ENCODE measurements at regions not wholly inside any gene's neighbourhood (a gene's known extent, or its start where the extent isn't known, plus 50 kb on each side); places are given as distances from the start of the nearest gene placed in this dataset.

GRCh38 chrX:22674932-22675331, 324.8 kb upstream of the DDX53 start:
- H3K9ac ChIP-seq (ENCODE audit: low read depth, low read length, poor library complexity), result no peak overlapping the region
- no peak overlapping the region for H3K4me2 ChIP-seq (ENCODE audit: insufficient read depth, low read length, poor library complexity, severe bottlenecking)
- no peaks in the 10 kb centered on the region for H3K27me3 ChIP-seq (ENCODE audit: control insufficient read depth in 3 of 3, insufficient read depth in 3 of 3, low read depth in 1 of 3, low read length in 3 of 3)
- H3K18ac ChIP-seq (ENCODE audit: low read length), result no peak overlapping the region
- H2BK5ac ChIP-seq (ENCODE audit: low read length), result no peak overlapping the region
- H2AK5ac ChIP-seq (ENCODE audit: low read depth, low read length), result no peak overlapping the region
- H3K4me3 ChIP-seq (ENCODE audit: low read length in 2 of 2), result no peak overlapping the region
- no peak overlapping the region for H4K8ac ChIP-seq (ENCODE audit: low read depth, low read length)
- no peaks in the 10 kb centered on the region for H3K36me3 ChIP-seq (replicated peaks in 1 of 2; ENCODE audit: control insufficient read depth in 2 of 2, insufficient read depth in 2 of 2, low read length in 2 of 2)
- no peak overlapping the region for H2BK12ac ChIP-seq (ENCODE audit: low read length)
- H2BK120ac ChIP-seq (ENCODE audit: low read depth, low read length), result no peak overlapping the region
- H2AFZ ChIP-seq (ENCODE audit: low read length), result no peak overlapping the region
- peaks cover 0 to 2% of the 10 kb centered on the region in 2 donors for H3K4me1 ChIP-seq (ENCODE audit: control insufficient read depth in 2 of 2, insufficient read depth in 1 of 2, low read depth in 1 of 2, low read length in 2 of 2)
- WGBS, 2 donors (ENCODE audit: extremely low coverage in 2 of 2, insufficient read length in 2 of 2, insufficient replicate concordance in 1 of 2), result no CpG with 5 or more reads among the region's 3 CpGs
- H3K27ac ChIP-seq (replicated peaks; ENCODE audit: low read length), result no peak overlapping the region
- no peak overlapping the region for H3K4ac ChIP-seq (ENCODE audit: low read length)
- H3K14ac ChIP-seq (ENCODE audit: low read length), result no peak overlapping the region
- H4K91ac ChIP-seq (ENCODE audit: low read depth, low read length, poor library complexity), result no peak overlapping the region
- H2BK15ac ChIP-seq (ENCODE audit: low read length), result no peak overlapping the region
- no peaks in the 10 kb centered on the region for H3K79me1 ChIP-seq (ENCODE audit: low read depth, low read length)
- no peaks in the 10 kb centered on the region for H3K9me3 ChIP-seq (replicated peaks in 1 of 2; ENCODE audit: control insufficient read depth in 2 of 2, insufficient read depth in 1 of 2, low read depth in 1 of 2, low read length in 2 of 2)
- no peak for DNase-seq (ENCODE audit: low spot score)
- no peak overlapping the region for H3K23ac ChIP-seq (ENCODE audit: low read depth, low read length, poor library complexity)

DNA sequence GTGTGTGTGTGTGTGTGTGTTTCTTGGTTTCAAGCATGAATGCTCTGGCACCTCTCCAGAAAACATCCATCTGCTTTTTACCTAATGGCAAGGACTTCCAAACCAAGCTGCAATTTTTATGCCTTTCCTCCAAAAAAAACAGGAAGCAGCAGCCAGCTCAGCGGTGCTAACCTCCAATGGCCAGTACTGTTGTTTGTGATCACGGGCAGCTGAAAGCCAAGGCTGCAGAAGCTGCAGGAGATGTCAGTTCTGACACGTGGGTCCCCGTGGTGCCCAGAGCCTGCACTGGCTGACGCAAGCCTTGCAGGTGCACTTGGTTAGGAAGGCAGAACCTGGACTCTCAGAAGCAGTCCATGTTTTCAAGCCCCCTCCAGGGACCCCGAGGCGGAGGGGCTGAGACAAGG, 313.6 kb upstream of the DDX53 start:
- WGBS, 2 donors (ENCODE audit: extremely low coverage in 2 of 2, insufficient read length in 2 of 2, insufficient replicate concordance in 1 of 2), result no CpG with 5 or more reads among the region's 7 CpGs
- H3K27me3 ChIP-seq (ENCODE audit: control insufficient read depth in 3 of 3, insufficient read depth in 3 of 3, low read depth in 1 of 3, low read length in 3 of 3), result no peaks in the 10 kb centered on the region

DNA sequence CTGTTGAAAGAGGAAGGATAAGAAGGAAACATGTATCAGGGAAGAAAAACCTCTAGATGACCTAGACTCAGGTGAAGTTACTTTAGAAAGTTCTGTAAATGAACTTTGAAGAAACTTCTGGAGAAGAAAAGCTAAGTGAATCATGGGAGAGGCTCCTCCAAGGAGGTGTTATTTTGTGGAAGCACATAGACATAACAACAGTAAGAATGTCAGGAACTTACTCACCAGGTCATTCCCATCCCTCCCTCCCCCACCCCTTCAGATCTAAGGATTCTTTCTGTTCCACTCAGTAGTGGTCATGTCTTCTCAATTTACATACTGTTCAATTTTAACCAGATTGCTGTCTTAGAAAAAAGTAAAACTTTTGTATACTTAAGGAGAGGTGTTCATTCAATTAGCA, 310.5 kb upstream of the DDX53 start:
- H3K4ac ChIP-seq (ENCODE audit: low read length), result no peak overlapping the region
- H2BK12ac ChIP-seq (ENCODE audit: low read length), result no peak overlapping the region
- H2BK15ac ChIP-seq (ENCODE audit: low read length), result no peak overlapping the region
- no peak for DNase-seq (ENCODE audit: low spot score)
- H4K91ac ChIP-seq (ENCODE audit: low read depth, low read length, poor library complexity), result no peak overlapping the region
- no peak overlapping the region for H2AFZ ChIP-seq (ENCODE audit: low read length)
- H3K14ac ChIP-seq (ENCODE audit: low read length), result no peak overlapping the region
- no peak overlapping the region for H3K27ac ChIP-seq (replicated peaks; ENCODE audit: low read length)
- no peaks in the 10 kb centered on the region for H3K9me3 ChIP-seq (replicated peaks in 1 of 2; ENCODE audit: control insufficient read depth in 2 of 2, insufficient read depth in 1 of 2, low read depth in 1 of 2, low read length in 2 of 2)
- no peak overlapping the region for H4K8ac ChIP-seq (ENCODE audit: low read depth, low read length)
- H3K27me3 ChIP-seq (ENCODE audit: control insufficient read depth in 3 of 3, insufficient read depth in 3 of 3, low read depth in 1 of 3, low read length in 3 of 3), result no peaks in the 10 kb centered on the region
- no peak overlapping the region for H3K18ac ChIP-seq (ENCODE audit: low read length)
- no peaks in the 10 kb centered on the region for H3K36me3 ChIP-seq (replicated peaks in 1 of 2; ENCODE audit: control insufficient read depth in 2 of 2, insufficient read depth in 2 of 2, low read length in 2 of 2)
- no peak overlapping the region for H3K4me3 ChIP-seq (ENCODE audit: low read length in 2 of 2)
- no peak overlapping the region for H2BK5ac ChIP-seq (ENCODE audit: low read length)
- H3K4me1 ChIP-seq (ENCODE audit: control insufficient read depth in 2 of 2, insufficient read depth in 1 of 2, low read depth in 1 of 2, low read length in 2 of 2), result no peaks in the 10 kb centered on the region
- H3K79me1 ChIP-seq (ENCODE audit: low read depth, low read length), result no peaks in the 10 kb centered on the region
- H3K4me2 ChIP-seq (ENCODE audit: insufficient read depth, low read length, poor library complexity, severe bottlenecking), result no peak overlapping the region
- no peak overlapping the region for H2BK120ac ChIP-seq (ENCODE audit: low read depth, low read length)
- no peak overlapping the region for H3K23ac ChIP-seq (ENCODE audit: low read depth, low read length, poor library complexity)
- H2AK5ac ChIP-seq (ENCODE audit: low read depth, low read length), result no peak overlapping the region
- no peak overlapping the region for H3K9ac ChIP-seq (ENCODE audit: low read depth, low read length, poor library complexity)

More for the DNA sequence above, 313.6 kb upstream of the DDX53 start:
- Histone ChIP-seq H2BK120ac (ENCODE audit: low read depth, low read length) (no peak overlapping the region), H3K9me3 (replicated peaks in 1 of 2; ENCODE audit: control insufficient read depth in 2 of 2, insufficient read depth in 1 of 2, low read depth in 1 of 2, low read length in 2 of 2) (no peaks in the 10 kb centered on the region), H2AK5ac (ENCODE audit: low read depth, low read length) (no peak overlapping the region), H3K79me1 (ENCODE audit: low read depth, low read length) (no peaks in the 10 kb centered on the region), H3K27ac (replicated peaks; ENCODE audit: low read length) (no peak overlapping the region), H3K4me1 (ENCODE audit: control insufficient read depth in 2 of 2, insufficient read depth in 1 of 2, low read depth in 1 of 2, low read length in 2 of 2) (no peaks in the 10 kb centered on the region), H3K14ac (ENCODE audit: low read length) (no peak overlapping the region), H3K18ac (ENCODE audit: low read length) (no peak overlapping the region), H2BK5ac (ENCODE audit: low read length) (no peak overlapping the region), H2BK15ac (ENCODE audit: low read length) (no peak overlapping the region), H4K8ac (ENCODE audit: low read depth, low read length) (no peak overlapping the region), H2AFZ (ENCODE audit: low read length) (no peak overlapping the region), H3K4me2 (ENCODE audit: insufficient read depth, low read length, poor library complexity, severe bottlenecking) (no peak overlapping the region), H3K9ac (ENCODE audit: low read depth, low read length, poor library complexity) (no peak overlapping the region), H3K23ac (ENCODE audit: low read depth, low read length, poor library complexity) (no peak overlapping the region), H2BK12ac (ENCODE audit: low read length) (no peak overlapping the region), H3K4me3 (ENCODE audit: low read length in 2 of 2) (no peak overlapping the region), H3K36me3 (replicated peaks in 1 of 2; ENCODE audit: control insufficient read depth in 2 of 2, insufficient read depth in 2 of 2, low read length in 2 of 2) (no peaks in the 10 kb centered on the region), H4K91ac (ENCODE audit: low read depth, low read length, poor library complexity) (no peak overlapping the region), H3K4ac (ENCODE audit: low read length) (no peak overlapping the region)
- DNase-seq (ENCODE audit: low spot score), result no peak

GRCh38 chrX:22690116-22690515, 309.6 kb upstream of the DDX53 start:
- no peak overlapping the region for H2BK12ac ChIP-seq (ENCODE audit: low read length)
- H3K4ac ChIP-seq (ENCODE audit: low read length), result no peak overlapping the region
- H3K36me3 ChIP-seq (replicated peaks in 1 of 2; ENCODE audit: control insufficient read depth in 2 of 2, insufficient read depth in 2 of 2, low read length in 2 of 2), result no peaks in the 10 kb centered on the region
- no peak overlapping the region for H4K91ac ChIP-seq (ENCODE audit: low read depth, low read length, poor library complexity)
- no peak overlapping the region for H2BK120ac ChIP-seq (ENCODE audit: low read depth, low read length)
- no peak overlapping the region for H2BK15ac ChIP-seq (ENCODE audit: low read length)
- no peak overlapping the region for H3K4me3 ChIP-seq (ENCODE audit: low read length in 2 of 2)
- WGBS, 2 donors (ENCODE audit: extremely low coverage in 2 of 2, insufficient read length in 2 of 2, insufficient replicate concordance in 1 of 2), result no CpG with 5 or more reads among the region's 5 CpGs
- no peak overlapping the region for H2AK5ac ChIP-seq (ENCODE audit: low read depth, low read length)
- H2AFZ ChIP-seq (ENCODE audit: low read length), result no peak overlapping the region
- DNase-seq (ENCODE audit: low spot score), result no peak
- no peaks in the 10 kb centered on the region for H3K4me1 ChIP-seq (ENCODE audit: control insufficient read depth in 2 of 2, insufficient read depth in 1 of 2, low read depth in 1 of 2, low read length in 2 of 2)
- H3K23ac ChIP-seq (ENCODE audit: low read depth, low read length, poor library complexity), result no peak overlapping the region
- H3K79me1 ChIP-seq (ENCODE audit: low read depth, low read length), result no peaks in the 10 kb centered on the region
- H3K4me2 ChIP-seq (ENCODE audit: insufficient read depth, low read length, poor library complexity, severe bottlenecking), result no peak overlapping the region
- H3K9ac ChIP-seq (ENCODE audit: low read depth, low read length, poor library complexity), result no peak overlapping the region
- no peak overlapping the region for H4K8ac ChIP-seq (ENCODE audit: low read depth, low read length)
- H3K27me3 ChIP-seq (ENCODE audit: control insufficient read depth in 3 of 3, insufficient read depth in 3 of 3, low read depth in 1 of 3, low read length in 3 of 3), result no peaks in the 10 kb centered on the region
- H3K27ac ChIP-seq (replicated peaks; ENCODE audit: low read length), result no peak overlapping the region
- no peak overlapping the region for H2BK5ac ChIP-seq (ENCODE audit: low read length)
- no peak overlapping the region for H3K18ac ChIP-seq (ENCODE audit: low read length)
- H3K9me3 ChIP-seq (replicated peaks in 1 of 2; ENCODE audit: control insufficient read depth in 2 of 2, insufficient read depth in 1 of 2, low read depth in 1 of 2, low read length in 2 of 2), result no peaks in the 10 kb centered on the region
- no peak overlapping the region for H3K14ac ChIP-seq (ENCODE audit: low read length)

Measured in neuronal stem cell (in vitro differentiated cells).